PC-9 (cell line): ENCODE measurements at regions not wholly inside any gene's neighbourhood (a gene's known extent, or its start where the extent isn't known, plus 50 kb on each side); places are given as distances from the start of the nearest gene placed in this dataset.

ENCODE experiments used
- BruUV-seq: library from RNA; stranded (reverse); fragments of 400-500 nt; replicated peaks from 2 replicates; lab custom pipeline; 2021; lab: Mats Ljungman, UMichigan
- CTCF ChIA-PET: fragments of 300-600 bp; sonication (Branson Sonifier 250); formaldehyde crosslinking; loops from one replicate; lab custom pipeline; 2022; ENCODE audit warnings: antibody characterized with exemption; lab: Charles Lee
- POLR2A ChIA-PET: fragments of 300-600 bp; sonication (Branson Sonifier 250); formaldehyde crosslinking; loops from one replicate; lab custom pipeline; 2022; ENCODE audit warnings: antibody characterized with exemption; ENCODE audit not compliant: unreplicated experiment; lab: Charles Lee
- DNase-seq, 2 experiments: peaks; one replicate each; pipeline versions ENCODE4 v3.0.0 to v3.0.0-alpha.2; 2015 to 2022; ENCODE audit warnings: mixed read lengths in 1 of 2
- H2AFZ ChIP-seq: fragments of 200-600 bp; sonication (generic); 2 replicates; pipeline ENCODE4 v1.8.1; 2017; ENCODE audit warnings: antibody characterized with exemption
- H3F3A ChIP-seq: fragments of 200-600 bp; sonication (generic); 2 replicates; pipeline ENCODE4 v1.8.1; 2017; ENCODE audit warnings: antibody characterized with exemption, mild to moderate bottlenecking, low read depth; ENCODE audit not compliant: insufficient read depth
- H3K27ac ChIP-seq: fragments of 200-600 bp; sonication (generic); 2 replicates; pipeline ENCODE4 v1.6.1; 2016; ENCODE audit warnings: mixed run types
- H3K27me3 ChIP-seq: fragments of 200-600 bp; sonication (generic); 2 replicates; pipeline ENCODE4 v1.6.1; 2016; ENCODE audit warnings: low read depth, mixed run types; ENCODE audit not compliant: insufficient read depth
- H3K36me3 ChIP-seq: fragments of 200-600 bp; sonication (generic); 2 replicates; pipeline ENCODE4 v1.6.1; 2016; ENCODE audit warnings: low read depth, mixed run types
- H3K4me1 ChIP-seq: fragments of 200-600 bp; sonication (generic); replicated peaks from 2 replicates; pipeline ENCODE4 v1.6.1; 2016; ENCODE audit warnings: mixed run types; ENCODE audit not compliant: insufficient read depth
- H3K4me2 ChIP-seq: fragments of 200-600 bp; sonication (generic); 2 replicates; pipeline ENCODE4 v1.6.1; 2017; ENCODE audit warnings: mixed run types
- H3K4me3 ChIP-seq: fragments of 200-600 bp; sonication (generic); 2 replicates; pipeline ENCODE4 v1.6.1; 2016; ENCODE audit warnings: mixed run types
- H3K79me2 ChIP-seq: fragments of 200-600 bp; sonication (generic); 2 replicates; pipeline ENCODE4 v1.6.1; 2017; ENCODE audit warnings: low read depth, mixed run types
- H3K9me2 ChIP-seq: fragments of 200-600 bp; sonication (generic); 2 replicates; pipeline ENCODE4 v1.8.1; 2017; ENCODE audit warnings: mild to moderate bottlenecking; ENCODE audit not compliant: insufficient read depth
- H3K9me3 ChIP-seq: fragments of 200-600 bp; sonication (generic); 2 replicates; pipeline ENCODE4 v1.8.1; 2016; ENCODE audit warnings: low read depth; ENCODE audit not compliant: insufficient read depth
- H4K20me1 ChIP-seq: fragments of 200-600 bp; sonication (generic); 2 replicates; pipeline ENCODE4 v1.8.1; 2017; ENCODE audit not compliant: insufficient read depth
- EZH2 ChIP-seq: fragments of 200-600 bp; sonication (generic); IDR thresholded peaks from 2 replicates; pipeline ENCODE4 v1.8.0; 2017; ENCODE audit warnings: antibody characterized with exemption, low read depth
- intact Hi-C: fragments of 100-400 bp; cut with micrococcal nuclease; formaldehyde crosslinking; loops from one replicate; pipeline ENCODE4 v1.10.0; 2022; ENCODE audit not compliant: unreplicated experiment
- TF ChIP-seq, protein P1 (sequence below): fragments of 200-600 bp; sonication (generic); conservative IDR thresholded peaks from 2 replicates; pipeline ENCODE4 v1.6.1; 2017; ENCODE audit warnings: mixed run types, antibody characterized with exemption, mild to moderate bottlenecking, moderate library complexity

DNA sequence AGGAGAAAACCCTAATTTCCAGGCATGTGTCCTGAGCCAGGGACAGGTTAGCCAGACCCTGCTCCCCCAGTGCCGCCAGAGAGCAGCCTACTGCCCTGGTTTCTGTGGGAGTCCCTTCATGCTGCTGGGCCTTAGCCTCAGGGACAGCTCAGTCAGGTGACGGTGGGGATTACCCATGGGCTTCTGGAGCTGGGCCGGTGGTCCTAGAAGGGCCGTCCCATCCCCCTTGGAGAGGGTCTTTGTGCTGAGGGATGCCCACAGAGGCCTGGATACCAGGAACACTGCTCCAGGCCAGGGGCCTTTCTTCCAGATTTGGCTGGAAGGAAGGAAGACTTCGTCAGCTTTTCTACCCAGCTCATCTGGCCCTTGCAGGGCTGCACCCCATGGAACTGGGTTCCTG is 71.4 kb upstream of the ZNF722 start:
- Histone ChIP-seq H3K27ac (no peak overlapping the region), H3K79me2 (no peaks in the 10 kb centered on the region), H3K4me2 (no peak overlapping the region), H3K4me3 (no peak overlapping the region), H3K9me3 (0 out of 2 replicates have a peak, but pooled peaks cover 2% of the 10 kb centered on the region), H3F3A (no peaks in the 10 kb centered on the region), H3K4me1 (no peaks in the 10 kb centered on the region), H3K36me3 (no peaks in the 10 kb centered on the region), H3K9me2 (no peaks in the 10 kb centered on the region), H3K27me3 (no peaks in the 10 kb centered on the region), H4K20me1 (no peaks in the 10 kb centered on the region), H2AFZ (no peak overlapping the region)
- intact Hi-C loops = no loop called here
- ChIA-PET POLR2A (no interaction called here), CTCF (no interaction called here)
- DNase-seq = no peak
- BruUV-seq = no TSS peak
- TF ChIP-seq, protein P1, sequence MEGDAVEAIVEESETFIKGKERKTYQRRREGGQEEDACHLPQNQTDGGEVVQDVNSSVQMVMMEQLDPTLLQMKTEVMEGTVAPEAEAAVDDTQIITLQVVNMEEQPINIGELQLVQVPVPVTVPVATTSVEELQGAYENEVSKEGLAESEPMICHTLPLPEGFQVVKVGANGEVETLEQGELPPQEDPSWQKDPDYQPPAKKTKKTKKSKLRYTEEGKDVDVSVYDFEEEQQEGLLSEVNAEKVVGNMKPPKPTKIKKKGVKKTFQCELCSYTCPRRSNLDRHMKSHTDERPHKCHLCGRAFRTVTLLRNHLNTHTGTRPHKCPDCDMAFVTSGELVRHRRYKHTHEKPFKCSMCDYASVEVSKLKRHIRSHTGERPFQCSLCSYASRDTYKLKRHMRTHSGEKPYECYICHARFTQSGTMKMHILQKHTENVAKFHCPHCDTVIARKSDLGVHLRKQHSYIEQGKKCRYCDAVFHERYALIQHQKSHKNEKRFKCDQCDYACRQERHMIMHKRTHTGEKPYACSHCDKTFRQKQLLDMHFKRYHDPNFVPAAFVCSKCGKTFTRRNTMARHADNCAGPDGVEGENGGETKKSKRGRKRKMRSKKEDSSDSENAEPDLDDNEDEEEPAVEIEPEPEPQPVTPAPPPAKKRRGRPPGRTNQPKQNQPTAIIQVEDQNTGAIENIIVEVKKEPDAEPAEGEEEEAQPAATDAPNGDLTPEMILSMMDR = no peak
- TF ChIP-seq EZH2 = no peak

DNA sequence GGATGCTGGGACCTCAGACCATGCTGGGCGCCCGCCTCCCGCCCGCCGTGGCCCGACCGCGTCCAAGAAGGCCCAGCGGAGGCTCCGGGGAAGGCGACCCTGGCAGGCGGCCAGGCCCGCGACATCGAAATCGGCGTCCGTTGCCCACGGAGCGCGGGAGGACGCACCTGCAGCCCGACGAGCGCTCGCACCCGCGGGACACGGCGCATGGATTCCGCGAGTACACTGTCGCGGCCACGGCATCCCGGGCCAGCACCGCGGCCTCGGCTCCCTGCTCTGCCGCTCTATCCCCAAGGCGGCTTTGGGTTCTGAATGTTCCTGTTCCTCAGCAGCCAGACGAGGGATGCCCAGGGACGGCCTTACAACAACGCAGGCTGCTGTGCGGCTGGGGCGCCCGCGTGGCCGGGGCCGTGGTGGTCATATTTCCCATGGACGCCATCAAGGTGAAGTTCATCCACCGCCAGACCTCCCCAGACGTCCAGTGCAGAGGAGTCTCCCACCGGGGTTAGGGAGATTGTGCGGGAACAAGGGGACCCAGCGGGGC is 67.5 kb upstream of the ZNF722 start:
- no TSS peak for BruUV-seq
- H3K9me3 ChIP-seq = no peaks in the 10 kb centered on the region
- TF ChIP-seq, protein P1 = no peak
- no peak overlapping the region for H2AFZ ChIP-seq
- intact Hi-C loops = no loop called here
- no peaks in the 10 kb centered on the region for H3K9me2 ChIP-seq
- ChIA-PET POLR2A (no interaction called here), CTCF (no interaction called here)
- no peak for DNase-seq
- no peak overlapping the region for H3K4me2 ChIP-seq
- H3K27ac ChIP-seq = no peak overlapping the region
- no peaks in the 10 kb centered on the region for H3K27me3 ChIP-seq
- H3K79me2 ChIP-seq = no peaks in the 10 kb centered on the region
- no peaks in the 10 kb centered on the region for H4K20me1 ChIP-seq
- H3F3A ChIP-seq = no peaks in the 10 kb centered on the region
- no peak overlapping the region for H3K4me3 ChIP-seq
- no peaks in the 10 kb centered on the region for H3K36me3 ChIP-seq
- no peaks in the 10 kb centered on the region for H3K4me1 ChIP-seq

DNA sequence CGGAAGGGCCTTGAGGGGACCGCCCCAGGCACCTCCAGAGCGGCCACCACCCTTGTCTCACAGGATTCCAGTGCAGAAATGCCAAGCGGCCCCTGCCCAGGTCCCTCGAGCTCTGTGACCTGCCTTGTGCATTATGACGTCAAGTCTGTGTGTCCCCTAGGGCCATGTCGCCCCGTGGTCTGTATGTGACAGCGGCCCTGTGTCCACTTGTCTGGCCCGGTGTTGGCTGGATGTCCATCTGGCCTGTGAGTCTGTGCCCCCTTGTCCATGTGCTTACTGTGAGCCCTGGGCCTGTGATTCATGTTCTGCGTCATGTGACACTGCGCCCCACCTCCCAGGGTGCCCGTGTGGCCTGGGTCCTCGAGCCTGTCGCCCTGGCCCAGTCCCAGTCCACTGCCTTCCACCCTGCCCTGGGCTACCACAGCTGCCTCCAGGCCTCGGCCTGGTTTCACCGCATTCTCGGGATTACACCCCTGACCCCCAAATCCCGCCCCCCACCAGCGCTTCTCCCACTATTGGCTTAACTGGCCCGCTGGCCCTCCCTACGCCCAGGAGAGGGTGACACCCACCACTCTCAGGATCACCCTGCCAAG is 66.6 kb upstream of the ZNF722 start:
- ChIA-PET CTCF (no interaction called here), POLR2A (no interaction called here)
- no peaks in the 10 kb centered on the region for H3K9me3 ChIP-seq
- H2AFZ ChIP-seq = no peak overlapping the region
- H3F3A ChIP-seq = no peaks in the 10 kb centered on the region
- BruUV-seq = no TSS peak
- intact Hi-C loops = no loop called here
- TF ChIP-seq, protein P1 = no peak
- no peak for TF ChIP-seq EZH2
- no peaks in the 10 kb centered on the region for H3K27me3 ChIP-seq
- no peak for DNase-seq
- H3K27ac ChIP-seq = no peak overlapping the region
- no peak overlapping the region for H3K4me3 ChIP-seq
- H3K4me1 ChIP-seq = no peaks in the 10 kb centered on the region
- no peaks in the 10 kb centered on the region for H4K20me1 ChIP-seq
- no peaks in the 10 kb centered on the region for H3K79me2 ChIP-seq
- H3K9me2 ChIP-seq = no peaks in the 10 kb centered on the region
- no peaks in the 10 kb centered on the region for H3K36me3 ChIP-seq
- H3K4me2 ChIP-seq = no peak overlapping the region
